Skeletal muscle satellite cell (primary cell): ENCODE measurements at regions not wholly inside any gene's neighbourhood (a gene's known extent, or its start where the extent isn't known, plus 50 kb on each side); places are given as distances from the start of the nearest gene placed in this dataset.
"Not testable (repeated sequence)": the region's sequence is repeated elsewhere in the genome, so short reads cannot be mapped to it uniquely, and the experiment has no call there.

Experiments used
- H3K27me3 ChIP-seq: 2 replicates; pipeline ENCODE4 v1.7.0; 2013; ENCODE audit warnings: low read length; ENCODE audit not compliant: control insufficient read depth, insufficient read depth
- H3K36me3 ChIP-seq: 2 replicates; pipeline ENCODE4 v1.7.0; 2013; ENCODE audit warnings: mild to moderate bottlenecking, control low read depth, low read length; ENCODE audit not compliant: insufficient read depth
- H3K4me1 ChIP-seq: 2 replicates; pipeline ENCODE4 v1.7.0; 2013; ENCODE audit warnings: low read length; ENCODE audit not compliant: control insufficient read depth, insufficient read depth
- H3K4me2 ChIP-seq: 2 replicates; pipeline ENCODE4 v1.7.0; 2013; ENCODE audit warnings: mild to moderate bottlenecking, low read length
- H3K4me3 ChIP-seq: 2 replicates; pipeline ENCODE4 v1.7.0; 2013; ENCODE audit warnings: low read length
- H3K9ac ChIP-seq: 2 replicates; pipeline ENCODE4 v1.7.0; 2013; ENCODE audit warnings: mild to moderate bottlenecking, low read depth, low read length, moderate library complexity
- H3K9me3 ChIP-seq: replicated peaks from 2 replicates; pipeline ENCODE4 v1.7.0; 2013; ENCODE audit warnings: mild to moderate bottlenecking, control low read depth, low read length

DNA sequence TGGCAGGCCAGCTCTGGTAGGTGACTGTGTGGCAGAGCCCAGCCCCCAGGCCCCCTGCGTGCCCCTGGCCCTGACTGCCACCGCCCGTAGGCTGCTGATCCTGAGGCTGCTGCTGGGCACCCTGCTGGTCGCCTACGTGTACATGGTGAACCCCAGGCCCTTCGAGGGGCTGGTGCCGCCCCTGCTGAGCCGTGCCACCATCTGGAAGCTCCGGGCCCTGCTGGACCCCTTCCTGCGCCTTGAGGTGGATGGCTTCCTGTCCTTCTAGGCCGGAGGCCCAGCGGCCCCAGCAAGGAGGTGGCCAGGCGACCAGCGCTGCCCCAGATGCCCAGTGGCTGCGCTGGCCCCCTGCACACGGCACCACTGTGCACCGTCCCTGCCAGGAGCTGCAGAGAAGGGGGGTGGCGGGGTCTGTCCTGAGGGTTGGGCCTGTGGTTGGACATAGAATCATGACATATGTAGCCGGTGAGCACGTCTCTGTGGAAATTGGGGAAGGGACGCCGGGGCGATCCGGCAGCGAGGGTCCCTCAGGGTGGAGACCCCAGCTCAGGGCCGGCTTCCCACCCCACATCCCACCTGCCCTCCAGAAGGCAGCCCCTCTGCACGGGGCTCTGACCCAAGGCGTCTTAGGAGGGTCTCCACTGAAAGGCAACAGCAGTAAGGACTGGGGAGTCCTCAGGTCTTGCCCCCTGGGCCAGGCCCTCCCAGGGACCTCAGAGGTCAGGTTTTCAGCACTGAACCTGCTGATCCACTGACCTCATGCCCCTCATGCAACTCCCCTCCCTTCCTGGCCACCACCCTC lies 185.4 kb downstream of the IGLL1 start:
- no peaks in the 10 kb centered on the region for H3K9me3 ChIP-seq
- H3K4me2 ChIP-seq, result no peak overlapping the region
- no peak overlapping the region for H3K9ac ChIP-seq
- no peaks in the 10 kb centered on the region for H3K4me1 ChIP-seq
- H3K27me3 ChIP-seq, result no peaks in the 10 kb centered on the region
- H3K36me3 ChIP-seq, result no peaks in the 10 kb centered on the region
- H3K4me3 ChIP-seq, result no peak overlapping the region

- Histone ChIP-seq H3K9me3 (no peaks in the 10 kb centered on the region), H3K4me2 (no peak overlapping the region), H3K4me3 (no peak overlapping the region), H3K36me3 (no peaks in the 10 kb centered on the region), H3K4me1 (no peaks in the 10 kb centered on the region), H3K9ac (no peak overlapping the region), H3K27me3 (peaks cover 3% of the 10 kb centered on the region)
Observed at GRCh38 chr22:23393721-23394320, 186.3 kb downstream of the IGLL1 start.

DNA sequence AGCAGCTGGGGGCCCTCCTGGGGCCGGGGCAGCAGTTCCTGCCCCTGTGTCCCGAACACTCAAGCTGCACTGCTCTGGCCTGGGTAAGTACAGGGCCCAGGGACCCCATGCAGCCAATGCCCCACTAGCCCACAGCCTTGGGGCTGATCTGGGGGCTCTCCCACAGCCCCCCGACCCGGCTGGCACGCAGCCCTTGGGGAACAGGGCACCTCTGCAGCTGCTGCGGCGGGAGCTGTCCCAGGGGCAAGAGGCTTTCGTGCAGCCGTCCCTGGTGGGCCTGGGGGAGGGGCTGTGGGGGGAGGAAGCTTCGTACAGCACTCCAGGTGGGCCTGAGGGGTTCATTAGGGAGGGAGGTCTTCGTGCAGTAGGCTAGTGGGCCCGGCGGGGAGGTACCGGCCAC lies 186.9 kb downstream of the IGLL1 start:
- not testable (repeated sequence) for H3K36me3 ChIP-seq, H3K4me1 ChIP-seq, H3K4me2 ChIP-seq, H3K9me3 ChIP-seq, H3K27me3 ChIP-seq, H3K9ac ChIP-seq, H3K4me3 ChIP-seq

GRCh38 chr22:23392420-23393121 lies 187.5 kb downstream of the IGLL1 start:
- H3K4me2 ChIP-seq, result no peak overlapping the region
- H3K27me3 ChIP-seq, result peaks cover 3% of the 10 kb centered on the region
- H3K9ac ChIP-seq, result no peak overlapping the region
- H3K36me3 ChIP-seq, result no peaks in the 10 kb centered on the region
- no peaks in the 10 kb centered on the region for H3K4me1 ChIP-seq
- H3K9me3 ChIP-seq, result no peaks in the 10 kb centered on the region
- H3K4me3 ChIP-seq, result no peak overlapping the region

DNA sequence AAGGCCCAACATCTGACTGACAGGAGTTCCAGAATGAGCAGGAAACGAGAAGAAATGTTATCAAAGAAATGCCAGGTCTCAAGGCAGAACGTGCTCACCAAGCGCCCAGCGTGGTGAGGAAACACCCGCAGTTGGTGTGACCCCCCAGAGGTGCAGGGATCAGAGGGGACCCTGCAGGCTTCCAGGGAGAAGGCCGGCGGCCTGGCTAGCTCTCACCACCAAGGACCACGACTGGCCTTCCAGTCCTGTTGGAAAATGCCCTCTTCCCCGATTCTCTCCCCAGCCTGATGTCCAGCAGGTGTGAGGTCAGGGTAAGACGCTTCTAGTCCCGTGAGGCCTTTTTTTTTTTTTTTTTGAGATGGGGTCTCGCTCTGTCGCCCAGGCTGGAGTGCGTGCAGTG lies 189.1 kb downstream of the IGLL1 start:
- no peak overlapping the region for H3K9ac ChIP-seq
- H3K4me3 ChIP-seq, result no peak overlapping the region
- H3K9me3 ChIP-seq, result no peaks in the 10 kb centered on the region
- H3K4me2 ChIP-seq, result no peak overlapping the region
- no peaks in the 10 kb centered on the region for H3K4me1 ChIP-seq
- H3K27me3 ChIP-seq, result peaks cover 3% of the 10 kb centered on the region
- H3K36me3 ChIP-seq, result no peaks in the 10 kb centered on the region

DNA sequence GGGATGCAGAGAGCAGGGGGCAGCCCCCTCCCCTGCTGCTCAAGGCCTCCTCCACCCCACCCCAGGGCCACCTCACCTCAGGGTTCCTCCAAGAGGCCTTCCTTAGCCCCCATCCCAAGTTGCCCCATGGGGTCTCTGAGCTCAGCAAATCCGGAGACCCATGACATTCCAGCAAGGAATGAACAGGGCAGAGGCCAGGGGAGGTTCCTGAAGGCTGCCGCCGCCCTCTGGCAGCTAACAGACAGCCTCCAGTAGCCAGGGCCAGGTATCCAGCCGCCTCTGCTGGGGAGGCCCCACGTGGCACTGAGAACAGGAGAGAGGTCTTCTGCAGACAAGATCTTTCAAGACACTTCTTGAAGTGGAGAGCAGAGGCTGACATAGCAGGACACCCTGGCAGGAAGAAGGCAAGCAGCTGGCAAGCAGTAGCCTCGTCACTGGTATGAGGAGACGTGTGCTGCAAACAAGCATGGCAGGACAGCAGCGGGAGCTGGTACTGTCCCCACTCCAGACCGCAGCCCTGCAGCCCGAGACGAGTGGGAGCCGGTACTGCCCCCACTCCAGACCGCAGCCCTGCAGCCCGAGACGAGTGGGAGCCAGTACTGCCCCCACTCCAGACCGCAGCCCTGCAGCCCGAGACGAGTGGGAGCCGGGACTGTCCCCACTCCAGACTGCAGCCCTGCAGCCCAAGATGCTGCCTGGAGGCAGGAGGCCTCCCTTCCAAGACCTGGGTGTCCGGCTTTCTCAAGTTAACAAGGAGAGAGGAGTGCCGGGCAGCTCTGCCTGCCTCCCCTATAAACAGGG lies 190.6 kb downstream of the IGLL1 start:
- no peak overlapping the region for H3K9ac ChIP-seq
- no peaks in the 10 kb centered on the region for H3K36me3 ChIP-seq
- peaks cover 5% of the 10 kb centered on the region for H3K27me3 ChIP-seq
- H3K9me3 ChIP-seq, result no peaks in the 10 kb centered on the region
- no peak overlapping the region for H3K4me2 ChIP-seq
- H3K4me3 ChIP-seq, result no peak overlapping the region
- H3K4me1 ChIP-seq, result no peaks in the 10 kb centered on the region

GRCh38 chr22:23388517-23388890 lies 191.6 kb downstream of the IGLL1 start:
- Histone ChIP-seq H3K27me3 (peaks cover 14% of the 10 kb centered on the region), H3K4me3 (no peak overlapping the region), H3K9me3 (no peaks in the 10 kb centered on the region), H3K9ac (no peak overlapping the region), H3K4me2 (no peak overlapping the region), H3K4me1 (no peaks in the 10 kb centered on the region), H3K36me3 (no peaks in the 10 kb centered on the region)

DNA sequence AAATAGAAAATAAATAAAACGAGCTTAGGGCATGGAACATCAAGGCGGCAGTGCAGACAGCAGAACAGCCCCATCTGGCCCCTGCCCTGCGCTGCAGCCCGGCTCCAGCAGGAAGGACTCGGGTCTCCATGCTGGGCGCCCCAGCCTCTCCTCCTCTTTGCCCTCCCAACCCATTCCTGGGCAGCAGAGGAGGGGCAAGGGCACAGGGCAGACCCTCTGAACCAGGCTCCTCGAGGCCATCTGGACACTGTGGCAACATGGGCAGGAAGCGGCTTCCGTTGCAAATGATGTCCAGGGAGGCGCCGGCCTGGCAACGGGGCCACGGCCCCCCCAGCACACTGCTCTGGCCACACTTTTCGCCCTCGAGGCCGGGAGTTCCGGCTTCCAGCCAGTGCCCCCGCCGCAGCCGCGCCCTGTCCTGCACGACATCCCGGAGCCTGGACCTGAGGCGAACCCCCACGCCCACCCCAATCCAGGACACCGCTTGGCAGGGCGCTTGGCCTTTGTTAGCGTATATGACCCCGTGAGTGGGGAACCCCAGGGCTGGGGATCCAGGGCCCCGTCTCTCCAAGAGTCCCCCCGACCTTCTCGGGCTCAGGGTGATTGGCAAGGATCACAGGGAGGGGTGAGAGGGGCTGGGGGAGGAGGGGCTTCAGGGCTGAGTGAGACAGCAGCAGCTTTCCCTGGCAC lies 192.1 kb downstream of the IGLL1 start:
- Histone ChIP-seq H3K4me1 (no peaks in the 10 kb centered on the region), H3K9ac (no peak overlapping the region), H3K36me3 (no peaks in the 10 kb centered on the region), H3K27me3 (peaks cover 16% of the 10 kb centered on the region), H3K4me2 (no peak overlapping the region), H3K4me3 (no peak overlapping the region), H3K9me3 (no peaks in the 10 kb centered on the region)

DNA sequence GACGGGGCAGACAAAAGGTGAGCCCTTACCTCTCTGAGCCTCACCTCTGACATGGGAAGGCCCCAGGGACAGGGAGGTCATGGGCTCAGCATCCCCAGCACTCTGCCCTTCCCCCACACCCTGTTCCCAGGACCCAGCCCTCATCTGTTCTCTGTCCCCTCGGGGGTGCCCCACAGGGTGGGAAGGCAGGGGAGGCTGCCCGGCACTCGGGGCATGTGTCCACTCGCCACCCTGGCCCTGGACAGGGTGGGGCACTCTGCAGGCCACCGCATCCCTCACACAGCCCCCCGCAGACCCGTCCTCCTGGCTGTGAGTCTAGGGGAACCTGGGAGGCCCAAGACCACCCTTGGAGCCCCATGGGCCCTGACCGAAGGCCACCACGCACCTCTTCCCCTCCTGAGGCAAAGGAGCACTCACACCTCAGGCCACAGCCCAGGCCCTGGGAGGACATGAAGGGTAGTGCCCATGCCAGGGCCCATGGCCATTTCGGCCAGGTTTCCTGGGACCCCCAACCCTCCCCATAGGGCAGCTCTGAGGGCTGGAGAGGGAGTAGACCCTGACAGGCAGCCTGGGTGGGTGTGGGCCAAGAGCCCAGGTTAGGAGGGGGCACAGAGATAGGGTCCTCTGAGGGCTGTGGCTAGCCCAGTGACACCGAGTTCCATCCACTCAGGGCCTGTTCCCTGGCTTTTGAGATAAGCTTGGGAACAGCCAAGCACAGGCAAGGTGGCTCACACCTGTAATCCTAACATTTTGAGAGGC lies 193.1 kb downstream of the IGLL1 start:
- no peak overlapping the region for H3K4me3 ChIP-seq
- no peaks in the 10 kb centered on the region for H3K36me3 ChIP-seq
- H3K4me1 ChIP-seq, result no peaks in the 10 kb centered on the region
- no peak overlapping the region for H3K4me2 ChIP-seq
- H3K9me3 ChIP-seq, result no peaks in the 10 kb centered on the region
- peaks cover 16% of the 10 kb centered on the region for H3K27me3 ChIP-seq
- no peak overlapping the region for H3K9ac ChIP-seq

DNA sequence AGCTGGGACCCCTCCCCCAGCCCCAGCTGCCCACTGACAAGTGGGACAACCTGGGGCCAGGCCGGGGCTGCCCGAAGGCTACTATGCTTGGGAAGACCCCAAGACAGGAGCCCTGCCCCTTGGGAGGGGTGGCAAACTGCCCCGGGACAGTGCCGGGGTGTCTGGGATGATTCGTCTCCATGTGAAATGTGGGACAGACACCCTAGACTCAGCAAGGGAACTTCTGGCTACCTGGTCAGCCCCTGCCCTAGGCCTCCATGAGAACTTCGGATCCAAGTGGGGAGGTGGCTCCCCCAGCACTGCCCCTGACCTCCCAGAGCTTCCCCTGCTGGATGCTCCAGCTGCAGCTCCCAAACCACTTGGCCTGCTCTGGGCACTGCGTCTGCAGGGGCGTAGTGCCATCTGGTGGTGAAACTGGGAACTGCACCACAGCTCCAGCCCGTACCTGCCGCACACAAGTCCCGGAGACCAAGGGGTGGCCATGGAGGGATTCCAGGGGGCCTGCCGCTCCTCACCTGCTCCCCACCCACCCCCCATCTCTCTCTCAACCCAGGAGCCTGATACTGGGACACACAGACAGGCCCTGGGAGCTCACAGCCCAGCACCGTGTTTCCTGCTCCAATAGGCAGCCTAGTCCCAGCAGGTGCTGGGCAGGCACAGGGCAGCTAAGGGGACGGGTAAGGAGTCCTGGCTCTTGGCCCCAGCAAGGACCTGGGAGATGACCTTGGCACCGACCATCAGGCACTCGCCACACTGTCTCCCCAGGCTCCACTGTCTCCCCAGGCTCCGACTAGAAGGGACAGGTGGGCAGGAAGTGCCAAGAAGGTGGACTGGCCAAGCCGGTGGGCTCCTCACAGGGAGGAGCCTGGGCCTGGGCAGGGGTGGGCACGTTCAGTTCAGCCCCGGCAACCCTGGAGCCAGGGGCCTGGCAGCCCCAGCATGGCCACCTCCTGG lies 194.1 kb downstream of the IGLL1 start:
- H3K4me2 ChIP-seq, result no peak overlapping the region
- no peaks in the 10 kb centered on the region for H3K36me3 ChIP-seq
- H3K9me3 ChIP-seq, result no peaks in the 10 kb centered on the region
- H3K9ac ChIP-seq, result no peak overlapping the region
- peaks cover 16% of the 10 kb centered on the region for H3K27me3 ChIP-seq
- H3K4me3 ChIP-seq, result no peak overlapping the region
- H3K4me1 ChIP-seq, result no peaks in the 10 kb centered on the region
